D341Med (cell line): ENCODE measurements at regions not wholly inside any gene's neighbourhood (a gene's known extent, or its start where the extent isn't known, plus 50 kb on each side); places are given as distances from the start of the nearest gene placed in this dataset.
"Not testable (repeated sequence)": the region's sequence is repeated elsewhere in the genome, so short reads cannot be mapped to it uniquely, and the experiment has no call there.

Source experiments
- DNase-seq: peaks from one replicate; pipeline ENCODE4 v3.0.0; 2012; ENCODE audit warnings: low spot score

DNA sequence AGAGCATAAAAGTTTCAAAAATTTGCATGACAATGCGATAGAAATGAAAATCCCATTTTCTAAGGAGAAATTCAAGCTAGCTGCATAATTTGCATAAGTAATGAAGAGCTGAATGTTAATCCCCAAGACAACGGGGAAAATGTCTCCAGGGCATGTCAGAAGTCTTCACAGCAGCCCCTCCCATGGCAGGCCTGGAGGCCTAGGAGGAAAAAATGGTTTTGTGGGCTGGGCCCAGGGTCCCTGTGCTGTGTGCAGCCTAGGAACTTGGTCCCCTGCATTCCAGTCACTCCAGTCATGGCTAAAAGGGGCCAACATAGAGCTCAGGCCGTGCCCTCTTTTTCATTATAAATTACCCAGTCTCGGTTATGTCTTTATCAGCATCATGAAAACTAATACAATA is 494.1 kb upstream of the NR5A2 start:
- not testable (repeated sequence) for DNase-seq

DNA sequence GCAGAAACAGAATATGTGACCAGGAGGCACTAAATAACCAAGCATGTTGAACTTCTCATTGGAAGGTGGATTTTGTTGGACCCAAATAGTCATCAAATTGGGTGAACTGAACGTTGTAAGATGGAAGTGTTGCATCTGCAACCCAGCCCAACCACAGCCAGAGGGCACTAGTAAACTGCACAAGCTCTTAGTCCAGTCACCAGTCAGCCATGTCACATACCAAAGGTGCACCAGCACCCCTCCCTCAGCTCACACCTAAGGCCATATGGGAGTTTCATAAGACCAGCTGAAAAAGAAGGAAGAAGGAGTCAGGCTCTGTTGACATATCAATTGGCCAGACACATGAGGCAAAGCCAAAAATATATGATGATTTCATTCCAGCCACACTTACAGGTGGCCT is 481.7 kb upstream of the NR5A2 start:
- DNase-seq: no peak

DNA sequence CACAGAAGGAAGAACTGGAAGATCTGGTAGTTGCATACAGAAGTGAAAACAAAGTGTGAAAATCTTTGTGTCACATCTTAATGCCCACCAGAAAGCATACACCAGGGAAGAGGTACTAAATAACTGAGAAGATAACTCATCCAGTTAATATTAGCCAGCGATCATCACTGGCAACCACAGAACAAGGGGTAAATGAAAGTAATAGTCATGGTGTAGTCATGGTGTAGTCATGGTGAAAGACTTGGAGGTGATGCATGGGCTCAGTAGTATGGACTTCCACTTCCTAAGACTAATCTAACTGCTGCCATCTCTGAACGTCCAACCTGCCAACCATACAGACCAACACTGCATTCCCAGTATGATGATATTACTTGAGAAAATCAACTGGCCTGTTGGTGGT is 481.2 kb upstream of the NR5A2 start:
- no peak for DNase-seq

DNA sequence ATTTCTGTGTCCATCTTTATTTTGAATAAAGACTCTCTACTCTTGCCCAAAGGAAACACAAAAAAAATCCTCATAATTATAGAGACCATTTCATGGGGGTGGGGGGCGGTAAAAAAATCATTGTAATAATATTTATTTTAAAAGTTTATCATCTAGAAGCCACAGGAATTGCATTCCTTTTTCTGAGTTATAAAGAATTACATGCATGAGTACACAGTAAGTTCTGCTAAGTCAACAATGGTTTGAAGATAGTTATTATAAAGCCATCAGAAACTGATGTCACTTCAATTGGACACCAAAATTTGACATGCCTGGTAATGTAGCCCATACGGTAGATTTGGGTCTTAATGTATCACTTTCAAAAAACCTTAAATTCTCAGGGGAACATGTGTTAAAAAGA is 478.1 kb upstream of the NR5A2 start:
- no peak for DNase-seq

DNA sequence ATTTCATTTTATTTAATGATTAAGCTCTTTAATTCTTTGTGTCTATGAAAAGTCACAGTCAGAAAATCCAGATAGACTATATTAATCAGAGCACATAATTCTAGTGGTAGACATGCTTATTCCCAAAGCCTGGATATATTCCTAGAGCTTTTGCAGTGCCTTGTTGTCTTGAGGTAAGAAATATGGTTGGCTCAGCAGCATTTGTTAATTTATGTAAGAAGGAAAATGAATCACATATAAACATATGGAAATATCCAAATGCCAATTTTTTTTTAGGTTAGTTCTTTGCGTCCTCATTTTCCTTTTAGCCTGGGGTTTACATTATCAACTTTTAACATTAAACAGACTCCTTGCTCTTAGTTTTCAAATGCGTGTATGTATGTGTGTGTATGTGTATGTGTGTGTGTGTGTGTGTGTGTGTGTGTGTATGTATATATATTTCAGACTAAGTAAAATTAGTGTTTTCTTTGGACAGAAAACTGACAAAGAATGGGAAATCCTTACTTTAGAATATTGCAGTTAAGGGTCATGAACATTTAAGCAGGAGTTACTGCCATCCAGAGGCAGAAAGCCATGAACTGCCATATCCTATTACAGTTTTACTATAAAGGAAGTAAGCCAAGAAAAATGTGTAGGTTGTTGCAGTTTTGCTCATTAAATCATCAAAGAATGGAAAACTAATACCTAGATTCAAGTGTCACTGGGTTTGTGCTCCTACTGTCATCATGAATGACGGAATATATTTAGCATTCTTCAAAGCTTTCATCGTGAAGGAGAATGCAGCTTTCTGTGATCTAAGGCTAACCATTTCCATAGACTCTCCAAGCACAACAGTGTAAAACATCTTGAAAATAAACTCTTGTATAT is 477.1 kb upstream of the NR5A2 start:
- no peak for DNase-seq

DNA sequence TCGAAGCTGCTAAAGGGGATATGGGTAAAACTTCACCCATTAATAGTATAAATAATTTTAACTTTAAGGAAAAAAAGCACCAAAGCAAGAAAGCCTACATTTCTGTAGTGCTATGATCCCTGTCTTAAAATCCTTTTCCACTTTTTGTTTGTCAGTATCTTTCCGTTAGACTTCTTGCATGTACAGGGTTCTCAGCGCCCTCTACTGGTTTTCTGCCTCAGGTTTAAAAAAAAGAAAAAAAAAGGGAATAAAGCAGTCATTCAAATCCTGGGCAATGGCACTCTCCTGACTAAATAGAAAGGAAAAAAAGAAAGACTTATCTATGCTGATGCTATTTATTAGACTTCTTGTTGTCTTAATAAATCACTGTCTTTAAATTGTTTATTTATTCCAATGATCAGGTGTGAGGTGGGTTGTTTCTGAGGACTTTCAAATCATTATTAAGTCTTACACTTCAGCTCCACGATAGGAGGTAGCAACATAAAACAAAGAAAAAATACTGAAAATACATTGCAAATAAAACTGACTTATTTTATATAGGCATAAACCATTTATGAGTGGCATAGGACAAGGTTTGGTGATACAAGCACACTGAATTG is 475.4 kb upstream of the NR5A2 start:
- DNase-seq: peak; percentile 55

DNA sequence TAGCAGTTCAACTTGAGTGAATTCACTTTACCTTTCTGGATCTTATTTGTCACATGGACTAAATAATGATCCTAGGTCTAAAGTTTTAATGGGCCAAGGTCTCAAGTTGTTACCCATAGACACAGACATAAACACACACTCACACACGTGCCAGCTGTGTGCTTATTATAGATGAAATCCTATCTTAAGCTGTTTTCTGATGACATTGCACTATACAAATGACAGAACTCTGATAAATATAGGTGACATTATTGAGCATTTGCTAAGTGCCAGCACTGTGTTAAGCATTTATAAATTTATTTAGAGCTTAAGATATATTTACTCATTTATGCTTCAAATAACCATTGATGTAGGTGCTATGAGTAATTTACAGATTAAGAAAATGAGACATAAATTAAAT is 474.4 kb upstream of the NR5A2 start:
- DNase-seq: no peak

DNA sequence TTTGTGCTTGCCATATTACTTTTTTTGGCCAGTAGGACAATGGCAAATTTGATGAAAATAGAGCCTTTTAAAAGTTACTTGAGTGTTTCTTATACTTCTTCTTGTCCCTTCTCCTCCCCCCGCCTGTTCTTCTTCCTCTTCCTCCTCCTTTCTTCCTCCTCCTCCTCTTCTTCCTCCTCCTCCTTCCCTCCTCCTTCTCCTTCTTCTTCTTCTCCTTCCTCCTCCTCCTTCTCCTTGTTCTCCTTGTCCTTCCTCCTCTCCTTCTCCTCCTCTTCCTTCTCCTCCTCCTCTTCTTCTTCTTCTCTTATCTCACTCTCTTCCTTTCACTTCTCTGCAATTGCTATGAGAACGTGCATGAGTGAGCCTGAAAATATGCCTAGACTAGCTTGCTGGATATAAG is 466.2 kb upstream of the NR5A2 start:
- DNase-seq: no peak

DNA sequence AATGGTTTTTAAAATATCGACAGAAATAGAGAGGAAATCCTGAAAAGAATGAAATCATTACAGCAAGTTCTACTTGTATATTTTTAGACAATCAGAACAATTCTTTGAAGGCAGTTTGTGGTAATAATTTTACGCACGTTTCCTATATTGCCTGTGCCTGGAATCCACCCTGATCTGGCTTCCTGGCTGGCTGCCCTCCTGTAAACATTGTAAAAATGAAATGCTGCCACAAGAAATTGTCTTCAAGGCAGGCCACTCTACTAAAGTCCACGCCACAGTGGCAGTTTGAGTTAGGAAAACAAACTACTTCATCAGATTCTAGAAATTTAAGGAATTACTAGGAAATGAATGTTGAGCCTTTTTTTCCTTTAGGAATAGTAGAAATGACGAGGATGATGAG is 454.5 kb upstream of the NR5A2 start:
- DNase-seq: no peak

DNA sequence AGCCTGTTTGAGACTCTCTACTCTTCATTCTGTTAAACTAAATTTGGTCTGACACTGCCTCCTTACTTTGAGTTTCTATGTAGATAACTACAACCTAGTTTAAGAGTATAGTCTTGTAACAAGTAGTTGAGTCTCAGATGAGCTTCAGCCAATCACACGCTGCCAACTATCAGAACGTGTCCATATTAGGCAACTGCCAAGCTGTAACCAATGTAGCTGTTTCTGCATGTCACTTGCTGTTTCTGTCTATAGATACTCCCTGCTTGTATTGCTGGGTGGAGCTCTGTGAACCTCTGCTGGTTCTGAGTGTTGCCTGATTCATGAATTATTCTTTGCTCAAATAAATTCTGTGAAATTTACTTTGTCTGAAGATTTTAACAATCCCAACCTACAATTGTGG is 452.6 kb upstream of the NR5A2 start:
- no peak for DNase-seq

DNA sequence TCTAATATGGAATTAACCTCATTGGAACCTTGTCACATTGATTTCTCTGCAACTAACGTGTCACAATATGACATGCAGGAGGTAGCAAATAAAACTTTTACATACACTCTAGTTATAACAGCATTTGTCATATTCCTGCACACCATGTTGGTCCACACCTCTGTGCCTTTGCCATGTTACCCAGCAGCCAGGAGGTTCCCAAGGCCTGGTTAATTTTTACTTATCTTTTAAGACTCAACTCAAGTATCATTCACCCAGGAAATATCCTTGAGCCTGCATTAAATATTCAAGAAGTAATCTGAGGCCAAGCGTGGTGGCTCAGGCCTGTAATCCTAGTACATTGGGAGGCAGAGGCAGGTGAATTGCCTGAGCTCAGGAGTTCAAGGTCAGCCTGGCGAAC is 447.2 kb upstream of the NR5A2 start:
- DNase-seq: peak; percentile 25

DNA sequence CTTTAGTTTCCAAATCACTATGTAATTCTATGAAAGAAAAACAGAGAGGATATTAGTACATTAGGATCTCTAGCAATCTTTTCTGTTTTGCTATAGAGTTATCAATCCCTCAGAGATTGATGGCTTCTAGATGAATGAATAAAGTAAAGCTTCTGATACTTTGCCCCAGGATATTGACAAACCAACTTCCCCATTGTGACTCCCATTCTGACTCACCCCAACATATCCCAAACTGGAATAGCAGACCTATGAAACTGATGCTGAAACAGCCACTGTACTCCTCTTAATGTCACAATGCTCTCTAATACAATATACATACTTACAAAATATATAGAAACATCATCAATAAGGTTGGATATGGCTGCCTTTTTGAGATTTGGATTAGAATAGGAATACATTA is 442.1 kb upstream of the NR5A2 start:
- no peak for DNase-seq

DNA sequence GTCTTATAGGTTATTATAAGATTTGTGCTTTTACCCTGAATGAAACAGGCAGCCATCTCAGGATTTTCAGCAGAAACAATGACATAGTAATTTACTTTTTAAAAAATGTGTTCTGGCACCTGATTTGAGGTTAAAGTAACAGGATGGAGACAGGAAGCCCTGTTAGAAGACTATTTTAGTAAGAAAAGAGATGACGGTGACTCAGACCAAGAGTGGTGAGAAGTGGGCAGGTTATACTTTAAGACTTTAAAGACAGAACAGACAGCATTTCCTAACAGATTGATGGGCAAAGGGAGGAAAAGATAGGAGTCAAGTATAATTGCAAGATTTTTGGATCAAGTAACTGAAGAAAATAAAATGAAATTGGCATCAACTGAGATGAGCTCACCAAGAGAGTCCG is 436.8 kb upstream of the NR5A2 start:
- no peak for DNase-seq

DNA sequence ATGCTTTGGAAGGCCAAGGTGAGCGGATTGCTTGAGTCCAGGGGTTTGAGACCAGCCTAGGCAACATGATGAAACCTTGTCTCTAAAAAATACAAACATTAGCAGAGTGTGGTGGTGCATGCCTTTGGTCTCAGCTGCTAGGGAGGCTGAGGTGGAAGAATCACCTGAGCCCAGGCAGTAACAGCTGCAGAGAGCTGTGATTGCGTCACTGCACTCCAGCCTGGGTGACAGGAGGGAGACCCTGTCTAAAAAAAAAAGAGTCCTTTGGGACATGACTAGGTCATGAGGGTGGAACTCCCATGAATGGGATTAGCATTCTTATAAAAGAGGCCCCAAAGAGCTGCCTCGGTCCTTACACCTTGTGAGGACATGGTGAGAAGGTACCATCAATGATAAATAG is 436.0 kb upstream of the NR5A2 start:
- DNase-seq: no peak

DNA sequence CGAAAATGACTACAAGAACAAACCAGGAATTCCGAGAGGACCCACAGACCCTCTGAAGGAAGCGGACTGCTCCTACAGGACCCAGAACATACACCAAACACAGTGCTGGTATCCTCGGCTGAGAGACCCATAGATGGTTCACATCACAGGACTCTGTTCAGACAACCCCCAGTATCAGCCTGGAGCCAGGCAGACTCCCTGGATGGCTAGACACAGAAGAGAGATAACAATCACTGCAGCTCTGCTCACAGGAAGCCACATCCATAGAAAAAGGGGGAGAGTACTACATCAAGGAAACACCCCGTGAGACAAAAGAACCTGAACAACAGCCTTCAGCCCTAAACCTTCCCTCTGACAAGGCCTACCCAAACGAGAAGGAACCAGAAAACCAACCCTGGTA is 434.0 kb upstream of the NR5A2 start:
- DNase-seq: no peak

DNA sequence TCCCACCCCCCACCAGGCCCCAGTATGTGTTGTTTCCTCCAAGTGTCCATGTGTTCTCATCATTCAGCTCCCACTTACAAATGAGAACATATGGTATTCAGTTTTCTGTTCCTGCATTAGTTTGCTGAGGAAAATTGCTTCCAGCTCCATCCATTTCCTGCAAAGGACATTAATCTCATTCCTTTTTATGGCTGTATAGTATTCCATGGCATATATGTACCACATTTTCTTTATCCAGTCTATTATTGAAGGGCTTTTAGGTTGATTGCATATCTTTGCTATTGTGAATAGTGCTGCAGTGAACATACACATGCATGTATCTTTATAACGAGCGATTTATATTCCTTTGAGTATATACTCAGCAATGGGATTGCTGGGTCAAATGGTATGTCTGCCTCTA is 431.1 kb upstream of the NR5A2 start:
- DNase-seq: not testable (repeated sequence)

DNA sequence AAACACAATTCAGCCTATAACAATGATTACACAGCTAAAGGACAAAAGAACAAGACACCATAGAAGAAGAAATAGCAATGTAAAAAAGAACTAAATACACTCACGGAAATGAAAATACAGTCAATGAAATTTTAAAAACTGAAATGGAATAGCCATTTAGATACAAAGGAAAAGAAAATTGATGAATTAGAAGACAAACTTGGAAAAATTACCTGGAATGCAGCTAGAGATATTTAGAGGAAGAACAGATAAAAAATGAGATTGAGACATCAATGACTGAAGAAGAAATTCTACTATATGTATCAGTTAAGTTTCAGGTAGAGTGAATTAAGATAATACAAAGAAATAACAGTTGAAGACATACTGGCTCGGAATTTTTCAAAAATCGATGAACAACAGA is 430.4 kb upstream of the NR5A2 start:
- no peak for DNase-seq

DNA sequence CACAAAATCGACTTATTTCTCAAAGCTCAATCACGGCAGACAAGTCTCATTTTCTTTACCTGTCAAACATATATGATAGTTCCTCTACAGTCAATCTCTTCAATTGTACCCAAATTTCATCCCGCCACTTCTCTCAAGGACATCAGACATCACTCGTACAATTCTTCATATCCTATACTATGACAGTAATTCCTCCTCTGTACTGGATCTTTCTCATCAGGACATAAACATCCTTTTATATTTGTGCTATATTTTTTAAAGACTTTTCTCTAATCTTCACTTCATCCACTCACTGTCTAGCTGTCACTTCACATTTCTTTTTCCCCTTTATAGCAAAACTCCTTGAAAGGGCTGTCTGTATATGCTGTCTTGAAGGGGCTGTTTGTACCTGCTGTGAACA is 419.1 kb upstream of the NR5A2 start:
- DNase-seq: no peak

DNA sequence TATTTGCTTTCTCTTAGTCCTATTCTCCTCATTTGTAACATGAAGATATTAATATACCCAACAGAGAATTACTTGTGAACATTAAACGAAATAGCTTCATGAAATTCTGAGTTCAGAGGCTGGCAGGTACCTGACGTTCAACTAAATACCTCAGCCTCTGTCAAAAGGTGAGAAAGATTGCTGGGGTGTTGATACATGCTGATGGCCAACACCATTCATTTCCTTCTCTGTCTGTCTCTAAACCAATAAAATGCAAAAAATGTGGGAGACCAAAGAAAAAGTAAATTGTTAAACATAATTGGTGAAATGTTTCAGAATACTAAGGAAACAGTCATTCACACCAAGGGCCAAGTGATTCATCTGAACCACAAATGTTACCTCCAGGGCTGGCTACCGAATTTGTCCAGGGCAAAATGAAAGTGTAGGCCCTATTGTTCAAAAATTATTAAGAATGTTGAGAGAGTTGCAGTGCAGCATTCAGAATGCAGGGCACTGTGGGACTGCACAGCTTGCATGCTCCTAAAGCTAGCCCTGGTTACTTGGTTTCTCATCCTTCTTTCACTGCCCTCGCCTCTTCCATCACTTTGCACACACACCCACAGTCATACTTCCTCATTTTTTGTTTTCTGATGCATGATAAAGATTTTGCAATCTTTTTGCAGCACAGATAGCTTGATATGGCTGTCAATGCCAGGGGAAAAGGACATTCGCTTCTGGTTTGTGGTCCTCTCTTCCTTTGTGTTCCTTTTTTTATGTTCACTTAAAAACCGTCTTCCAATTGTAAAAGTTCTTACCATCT is 414.3 kb upstream of the NR5A2 start:
- no peak for DNase-seq

DNA sequence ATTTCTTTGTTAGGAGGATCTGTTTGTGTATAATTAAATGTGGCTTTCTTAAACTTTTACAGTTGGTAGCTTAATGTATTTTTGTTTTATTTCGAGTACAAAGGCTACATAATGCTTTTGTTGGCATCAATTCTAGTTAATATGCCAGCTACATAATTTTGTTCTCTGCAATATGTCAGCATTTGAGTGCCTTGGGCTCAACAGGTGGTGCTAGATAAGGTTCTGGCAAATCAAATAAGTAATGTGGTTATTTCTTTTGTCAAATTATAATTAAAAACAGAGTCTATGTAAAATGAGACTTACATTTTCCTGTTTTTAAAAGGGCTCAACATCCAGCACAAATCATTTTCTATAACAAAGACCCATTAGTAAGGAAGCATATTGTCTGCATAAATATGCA is 410.6 kb upstream of the NR5A2 start:
- no peak for DNase-seq

DNA sequence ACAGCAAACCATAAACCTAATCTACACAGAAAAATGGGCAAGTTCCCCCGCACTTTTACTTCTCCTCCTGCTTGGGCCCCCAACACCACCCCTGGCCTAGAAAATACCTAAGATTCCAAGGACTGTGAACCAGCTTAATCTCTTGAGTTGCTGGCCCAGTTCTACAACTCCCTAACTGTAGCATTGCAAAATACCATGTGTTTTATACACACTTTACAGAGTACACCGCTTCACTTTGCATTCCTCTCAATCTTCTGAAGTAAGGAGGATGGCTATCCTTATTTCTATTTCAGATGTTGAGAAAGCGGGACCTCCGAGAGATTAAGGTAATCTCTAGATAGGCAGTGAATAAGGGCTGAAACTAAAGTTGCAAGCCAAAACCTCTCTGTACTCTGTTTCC is 408.3 kb upstream of the NR5A2 start:
- no peak for DNase-seq

DNA sequence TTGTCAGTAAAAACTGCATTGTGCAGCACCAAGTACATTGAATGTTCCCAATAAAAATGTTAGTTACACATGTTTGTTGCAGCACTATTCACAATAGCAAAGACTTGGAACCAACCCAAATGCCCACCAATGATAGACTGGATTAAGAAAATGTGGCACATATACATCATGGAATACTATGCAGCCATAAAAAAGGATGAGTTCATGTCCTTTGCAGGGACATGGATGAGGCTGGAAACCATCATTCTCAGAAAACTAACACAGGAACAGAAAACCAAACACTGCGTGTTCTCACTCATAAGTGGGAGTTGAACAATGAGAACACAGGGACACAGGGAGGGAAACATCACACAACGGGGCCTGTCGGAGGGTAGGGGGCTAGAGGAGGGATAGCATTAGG is 401.3 kb upstream of the NR5A2 start:
- DNase-seq: not testable (repeated sequence)

DNA sequence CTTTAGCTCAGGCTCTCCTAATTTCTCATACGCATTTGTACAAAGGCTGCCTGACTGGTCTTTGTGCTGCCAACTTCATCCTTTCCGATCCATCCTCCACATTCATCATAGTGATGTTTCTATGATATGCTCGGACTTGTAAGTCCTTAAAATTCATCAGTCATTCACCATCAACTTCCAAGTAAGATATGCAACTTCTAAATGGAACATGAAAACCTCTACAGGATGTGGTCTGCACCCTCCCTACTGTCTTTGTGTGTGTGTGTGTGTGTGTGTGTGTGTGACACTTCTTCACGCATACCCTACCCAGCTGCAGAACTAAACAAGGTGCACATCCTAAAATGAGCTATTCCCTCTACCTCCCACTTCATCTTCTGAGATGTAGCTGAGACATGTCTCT is 397.9 kb upstream of the NR5A2 start:
- DNase-seq: no peak
